ENCODE measurements at regions not wholly inside any gene's neighbourhood (a gene's known extent, or its start where the extent isn't known, plus 50 kb on each side); places are given as distances from the start of the nearest gene placed in this dataset.

DNA sequence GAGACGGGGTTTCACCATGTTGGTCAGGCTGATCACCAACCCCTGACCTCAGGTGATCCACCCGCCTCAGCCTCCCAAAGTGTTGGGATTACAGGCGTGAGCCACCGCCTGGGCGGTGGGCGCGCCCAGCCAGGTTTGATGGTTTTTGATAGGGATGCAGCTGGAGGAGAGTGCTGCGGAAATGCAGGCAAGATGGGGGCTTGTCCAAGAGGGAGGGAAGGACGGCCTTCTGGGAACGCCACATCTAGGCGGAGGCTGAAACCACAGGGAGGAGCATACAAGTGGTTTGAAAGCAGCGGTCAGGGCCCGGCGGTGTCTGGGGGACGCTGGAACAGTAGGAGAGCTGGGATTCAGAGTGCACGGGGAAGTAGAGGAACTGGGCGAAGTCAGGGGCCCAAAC, 134.6 kb downstream of the VRK1 start:
- no peak for DNase-seq

DNA sequence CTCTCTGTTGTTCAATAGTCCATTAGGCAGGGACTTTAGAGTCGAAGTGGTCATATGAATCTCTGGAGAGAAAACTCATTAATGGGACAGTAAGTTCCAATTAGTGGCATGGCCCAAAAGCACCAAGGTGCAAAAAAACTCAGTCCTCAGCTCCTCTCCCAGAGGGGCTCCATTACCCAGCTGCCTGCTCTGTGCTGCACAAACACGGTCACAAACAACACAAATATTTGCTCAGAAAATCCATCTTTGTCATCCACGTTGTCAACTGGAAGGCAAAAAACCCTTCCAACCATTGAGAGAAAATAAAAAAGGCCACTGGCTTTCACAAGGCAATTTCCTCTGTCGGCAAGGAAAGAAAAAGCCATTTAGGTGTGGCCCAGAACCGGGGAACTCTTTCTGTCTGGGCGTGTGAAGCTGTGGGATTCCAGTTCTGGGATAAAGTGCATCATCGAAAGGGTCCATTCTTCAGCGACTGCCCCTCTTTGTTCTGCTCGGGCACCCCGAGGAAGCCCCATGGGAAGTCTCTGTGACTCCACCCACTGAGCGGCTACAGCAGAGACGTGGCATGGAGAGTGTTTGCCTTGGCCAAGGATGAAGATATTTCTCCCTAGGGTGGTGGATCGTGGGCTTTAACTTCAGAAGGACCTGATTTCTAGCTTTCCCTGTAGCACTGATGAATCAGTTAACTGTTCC, 137.6 kb downstream of the VRK1 start:
- no peak for DNase-seq

DNA sequence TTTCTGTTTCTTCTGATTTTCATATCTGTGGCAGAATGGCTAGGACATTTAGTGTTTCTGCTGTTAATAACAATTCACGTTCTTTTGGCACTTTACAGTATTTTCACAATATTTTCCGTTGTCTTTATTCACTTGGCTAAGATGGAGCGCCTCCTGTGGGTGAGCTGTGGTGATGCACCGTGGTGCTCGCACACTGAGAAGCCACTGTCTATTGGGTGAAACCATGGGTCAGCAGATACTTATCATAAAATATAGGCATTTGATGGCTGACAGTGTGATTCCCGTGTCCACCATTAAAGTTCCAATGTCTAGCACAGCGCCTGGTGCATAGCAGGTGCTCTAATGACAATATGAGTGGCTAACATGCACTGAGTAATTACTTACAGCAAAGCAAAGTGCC, 141.8 kb downstream of the VRK1 start:
- DNase-seq: no peak

DNA sequence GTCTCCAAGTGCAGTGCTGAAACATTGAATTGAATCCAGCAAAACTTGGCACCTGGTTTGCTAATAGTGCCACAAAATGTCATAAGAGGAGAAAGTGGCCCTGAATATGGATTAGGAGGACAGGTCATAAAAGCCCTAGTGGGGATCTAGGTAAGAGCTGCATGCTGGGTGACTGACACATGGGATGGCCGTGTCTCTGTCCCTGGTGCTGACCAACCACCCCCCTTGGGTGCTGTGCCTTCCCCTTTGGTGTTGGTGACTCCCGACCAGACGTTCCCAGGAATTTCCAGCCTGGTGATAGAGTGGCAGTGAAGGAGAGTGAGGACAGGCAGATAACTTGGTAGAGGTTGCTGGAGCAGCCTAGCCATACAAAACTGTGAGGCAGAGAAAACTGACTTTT, 142.8 kb downstream of the VRK1 start:
- DNase-seq: no peak

DNA sequence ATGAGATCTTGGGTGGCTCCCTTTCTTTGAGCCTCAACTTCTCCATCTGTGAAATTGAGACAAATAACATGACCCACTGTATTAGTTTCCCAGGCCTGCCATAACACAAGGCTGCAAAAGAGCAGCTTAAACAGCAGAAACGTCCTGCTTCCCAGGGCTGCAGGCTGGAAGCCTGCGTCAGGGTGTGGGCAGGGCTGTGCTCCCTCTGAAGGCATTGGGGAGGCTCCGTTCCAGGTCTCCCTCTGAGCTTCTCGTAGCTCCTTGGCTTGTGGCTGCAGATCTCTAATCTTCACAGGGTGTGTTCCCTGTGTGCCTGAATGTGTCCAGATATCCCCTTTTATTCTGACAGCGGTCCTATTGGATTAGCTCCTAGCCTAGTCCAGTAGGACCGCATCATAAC, 147.1 kb downstream of the VRK1 start:
- DNase-seq: no peak

DNA sequence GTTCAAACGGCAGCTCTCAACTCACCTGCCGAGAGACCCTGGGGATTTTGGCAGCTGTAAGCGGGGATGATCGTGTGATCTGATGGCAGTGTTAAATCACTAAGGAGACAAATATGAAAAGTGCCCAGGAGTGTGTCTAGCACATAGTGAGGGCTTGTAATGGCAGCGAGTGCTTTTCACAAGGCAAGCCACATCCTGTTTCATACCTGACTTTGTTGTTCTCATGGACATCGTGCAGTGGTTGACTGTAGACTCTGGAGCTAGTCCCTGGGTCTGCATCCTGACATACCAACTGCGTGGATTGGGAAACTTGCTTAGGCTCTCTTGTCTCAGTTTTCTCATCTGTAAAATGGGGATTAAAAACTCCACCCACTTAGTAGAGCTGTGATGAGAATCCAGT, 148.5 kb downstream of the VRK1 start:
- DNase-seq: no peak

DNA sequence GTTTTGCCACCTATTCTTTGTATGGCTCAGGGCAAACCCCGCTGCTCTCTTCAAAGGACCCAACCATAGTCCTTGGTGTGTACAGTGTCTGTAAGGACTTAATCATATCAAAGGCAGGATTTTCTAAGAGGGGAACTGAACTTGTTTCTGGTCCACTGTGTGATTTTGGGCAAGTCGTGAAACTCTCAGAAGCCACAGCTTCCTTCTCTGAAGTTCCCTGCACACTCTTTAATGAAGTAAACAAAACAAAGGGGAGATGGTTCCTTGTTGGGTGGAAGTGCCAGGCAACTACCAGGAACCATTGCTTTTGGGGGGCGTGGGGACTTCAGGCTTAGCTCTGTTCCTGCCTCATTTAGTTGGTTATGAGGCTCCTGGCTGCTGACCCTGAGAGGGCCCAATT, 152.4 kb downstream of the VRK1 start:
- peak in 1 of 56 donors; percentile 28 for DNase-seq

DNA sequence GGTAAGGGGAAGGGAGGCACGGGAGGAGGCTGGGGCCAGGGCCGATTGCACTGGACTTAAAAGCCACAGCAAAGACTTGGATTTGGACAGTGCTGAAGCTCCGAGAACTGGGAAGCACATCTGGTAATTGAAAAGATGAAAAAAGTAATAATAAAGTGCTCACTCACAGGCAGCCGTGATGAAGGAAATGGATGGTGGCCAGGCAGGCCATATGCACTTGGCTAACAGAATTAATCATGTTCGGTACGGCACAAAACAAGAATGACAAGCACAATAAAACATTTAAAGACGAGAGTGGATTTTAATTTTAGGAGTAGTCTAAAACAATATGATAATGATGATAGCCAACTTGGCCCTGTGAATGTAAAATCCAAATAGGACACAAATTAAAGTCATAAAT, 154.3 kb downstream of the VRK1 start:
- DNase-seq: no peak

DNA sequence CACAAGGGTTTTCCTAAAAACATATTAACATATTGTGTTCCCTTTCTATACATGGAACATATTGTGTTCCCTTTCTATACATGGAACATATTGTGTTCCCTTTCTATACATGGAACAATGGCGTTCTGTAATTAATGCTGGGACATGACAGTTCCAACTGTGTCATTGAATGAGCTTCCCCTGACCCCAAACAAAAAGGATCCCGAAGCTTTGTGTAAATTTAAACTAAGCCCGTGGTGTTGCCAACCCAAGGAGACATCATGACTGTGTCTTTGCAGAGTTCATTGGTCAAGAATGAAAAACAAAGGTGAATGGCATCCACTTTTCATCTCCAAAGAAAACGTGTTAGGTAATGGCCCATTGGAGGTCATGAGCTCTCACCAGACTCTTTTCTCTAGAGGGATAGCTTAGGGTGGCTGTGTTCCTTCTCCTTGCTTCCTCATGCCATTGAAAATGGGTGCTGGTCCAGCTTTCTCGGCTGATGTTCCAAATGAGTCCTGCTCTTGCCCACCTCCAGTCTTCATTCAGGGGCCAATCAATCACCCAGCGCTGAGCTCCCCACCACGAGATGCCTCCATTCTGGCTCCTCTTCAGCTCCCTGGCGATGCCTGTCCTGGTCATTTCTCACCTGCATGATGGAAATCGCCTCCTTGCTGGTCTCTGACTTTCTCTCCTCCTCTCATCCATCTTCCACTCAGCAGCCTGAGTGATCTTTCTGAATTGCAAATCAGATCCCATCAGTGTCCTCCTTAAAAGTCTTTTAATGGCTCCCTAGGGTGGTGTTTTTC, 156.1 kb downstream of the VRK1 start:
- DNase-seq: no peak

DNA sequence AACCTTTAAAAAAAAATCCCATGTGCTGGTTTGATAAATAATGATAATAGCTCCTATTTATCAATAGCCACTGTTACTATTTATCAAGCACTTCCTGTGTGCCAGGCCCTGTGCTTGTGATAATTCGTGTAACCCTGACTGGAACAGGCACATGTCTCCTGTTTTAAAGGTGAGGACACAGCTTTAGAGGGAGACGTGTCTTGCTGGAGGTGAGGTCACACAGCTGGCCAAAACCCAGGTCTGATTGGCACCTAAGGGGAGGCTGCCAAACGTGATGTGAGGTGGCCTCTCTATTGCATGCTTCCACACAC, 156.6 kb downstream of the VRK1 start:
- no peak for DNase-seq

DNA sequence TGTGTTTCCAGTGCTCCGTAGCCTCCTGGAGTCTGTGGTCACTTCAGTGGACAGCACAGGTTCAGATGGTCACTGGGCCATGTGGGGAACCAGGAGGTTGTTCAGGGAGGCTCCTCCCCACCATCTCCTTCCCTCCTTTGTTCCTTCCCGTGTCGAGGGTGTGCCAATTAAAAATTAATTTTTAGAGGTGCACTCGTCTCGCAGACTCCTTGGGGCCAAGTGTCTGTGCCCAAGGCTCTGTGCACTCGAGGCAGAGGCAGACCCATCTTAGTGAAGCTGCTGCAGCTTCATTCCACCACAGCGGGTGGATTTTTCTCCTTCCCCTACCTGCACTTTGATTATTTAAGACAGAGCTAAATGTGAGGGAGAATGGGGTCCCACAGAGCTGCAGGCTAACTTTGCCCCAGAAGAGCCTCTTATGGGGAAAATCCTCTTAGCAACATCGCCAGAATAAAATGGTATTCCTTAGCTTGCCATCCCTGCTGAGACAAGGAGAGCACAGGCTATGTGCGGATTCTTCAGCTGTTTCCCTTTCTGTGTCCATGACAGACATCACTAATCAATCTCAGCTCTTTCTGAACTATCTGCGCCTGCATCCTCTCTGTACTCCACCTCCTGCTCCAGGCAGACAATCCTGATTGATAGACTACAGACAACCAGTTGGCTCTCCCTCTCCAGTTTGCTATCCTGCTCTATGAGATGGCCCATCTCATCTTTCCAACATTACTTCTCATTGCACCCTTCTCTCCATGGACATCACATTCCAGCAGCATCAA, 159.5 kb downstream of the VRK1 start:
- DNase-seq: no peak

DNA sequence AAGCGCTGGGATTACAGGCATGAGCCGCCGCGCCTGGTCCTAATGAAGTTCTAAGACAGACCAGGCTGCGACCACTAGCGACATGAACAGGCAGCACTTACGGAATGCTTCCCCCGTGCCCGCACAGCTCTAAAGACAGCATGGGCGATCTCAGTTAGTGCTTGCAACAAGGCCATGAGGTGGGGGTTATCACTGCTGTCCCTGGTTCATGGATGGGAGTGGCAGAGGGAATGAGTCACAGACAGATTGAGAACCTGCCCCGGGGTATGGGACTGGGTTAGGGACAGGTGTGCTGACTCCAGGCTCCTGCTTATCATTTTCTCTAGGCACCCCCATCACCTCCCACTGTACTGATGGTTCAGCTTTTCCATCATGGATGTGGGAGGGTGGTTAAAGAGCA, 160.9 kb downstream of the VRK1 start:
- no peak for DNase-seq

DNA sequence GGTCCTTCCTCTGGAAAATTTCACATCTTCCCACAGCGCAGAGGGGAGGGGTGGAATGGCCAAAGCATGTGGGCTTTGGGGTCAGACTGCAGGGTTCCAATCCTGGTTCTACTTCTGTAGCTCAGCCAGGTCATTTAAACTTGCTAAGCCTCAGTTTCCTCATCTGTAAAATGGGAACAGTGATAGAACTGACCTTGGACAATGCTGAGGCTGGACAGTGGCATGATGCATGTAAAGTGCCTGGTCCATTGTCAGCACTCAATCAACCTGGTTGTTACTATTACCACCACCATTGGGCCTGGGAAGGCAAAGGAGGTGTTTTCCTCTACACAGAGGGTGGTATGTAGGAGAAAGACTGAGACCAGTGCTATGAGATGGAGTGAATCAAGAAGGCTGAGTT, 162.8 kb downstream of the VRK1 start:
- no peak for DNase-seq

DNA sequence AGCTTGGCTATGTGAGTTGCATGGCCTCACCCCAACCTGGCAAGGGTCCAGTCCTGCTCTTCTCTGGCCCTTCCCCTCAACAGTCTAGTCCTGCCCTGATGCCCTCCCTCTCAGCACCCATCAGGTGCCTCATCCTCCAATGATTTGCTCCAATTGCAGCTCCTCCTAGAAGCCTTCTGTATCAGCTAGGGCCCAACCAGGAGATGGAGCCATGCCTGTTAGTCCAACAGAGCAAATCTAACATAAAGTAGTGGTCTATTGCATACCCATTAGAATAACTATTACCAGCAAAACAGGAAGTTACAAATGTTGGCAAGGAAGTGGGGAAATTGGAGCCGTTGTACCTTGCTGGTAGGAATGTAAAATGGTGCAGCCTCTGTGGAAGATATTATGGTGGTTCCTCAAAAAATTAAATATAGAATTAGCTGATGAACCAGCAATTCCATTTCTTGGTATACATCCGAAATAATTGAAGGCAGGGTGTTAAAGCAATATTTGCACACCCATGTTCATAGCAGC, 163.5 kb downstream of the VRK1 start:
- no peak for DNase-seq

DNA sequence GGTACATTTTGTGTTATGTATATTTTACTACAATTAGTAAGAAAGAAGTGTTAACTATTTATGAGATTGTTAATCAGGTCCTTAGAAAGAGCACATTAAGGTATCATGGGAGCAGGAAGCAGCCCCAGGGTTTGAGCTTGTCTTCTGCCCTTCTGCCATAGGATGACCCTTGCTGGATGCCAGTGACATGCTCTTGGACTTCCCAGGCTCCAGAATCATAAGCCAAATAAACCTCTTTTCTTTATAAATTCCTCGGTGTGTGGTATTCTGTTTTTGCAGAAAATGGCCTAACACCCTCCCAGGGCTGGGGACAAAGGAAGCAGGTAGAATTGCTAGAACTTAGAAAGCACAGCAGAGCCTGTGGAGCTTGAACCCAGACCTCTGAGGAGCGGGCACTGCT, 164.7 kb downstream of the VRK1 start:
- DNase-seq: no peak

DNA sequence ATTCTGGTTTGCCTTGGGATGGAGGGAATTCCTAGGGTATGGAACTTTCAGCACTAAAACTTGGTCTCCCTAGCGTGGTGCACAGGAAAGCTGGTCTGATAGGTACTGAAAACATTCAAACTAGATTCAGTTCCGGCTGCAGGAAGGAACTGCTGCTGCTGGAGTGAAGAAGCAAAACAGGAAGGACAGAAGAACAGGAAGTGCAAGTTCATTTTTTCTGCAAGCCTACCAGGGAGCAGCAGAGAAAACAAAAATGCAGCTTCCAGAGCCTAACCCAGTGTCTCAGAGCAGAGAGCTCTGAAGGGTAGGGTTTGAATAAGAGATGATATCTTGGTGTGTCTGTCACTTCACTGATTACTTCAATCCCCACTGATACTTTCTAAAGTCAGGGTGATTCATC, 165.2 kb downstream of the VRK1 start:
- no peak for DNase-seq

DNA sequence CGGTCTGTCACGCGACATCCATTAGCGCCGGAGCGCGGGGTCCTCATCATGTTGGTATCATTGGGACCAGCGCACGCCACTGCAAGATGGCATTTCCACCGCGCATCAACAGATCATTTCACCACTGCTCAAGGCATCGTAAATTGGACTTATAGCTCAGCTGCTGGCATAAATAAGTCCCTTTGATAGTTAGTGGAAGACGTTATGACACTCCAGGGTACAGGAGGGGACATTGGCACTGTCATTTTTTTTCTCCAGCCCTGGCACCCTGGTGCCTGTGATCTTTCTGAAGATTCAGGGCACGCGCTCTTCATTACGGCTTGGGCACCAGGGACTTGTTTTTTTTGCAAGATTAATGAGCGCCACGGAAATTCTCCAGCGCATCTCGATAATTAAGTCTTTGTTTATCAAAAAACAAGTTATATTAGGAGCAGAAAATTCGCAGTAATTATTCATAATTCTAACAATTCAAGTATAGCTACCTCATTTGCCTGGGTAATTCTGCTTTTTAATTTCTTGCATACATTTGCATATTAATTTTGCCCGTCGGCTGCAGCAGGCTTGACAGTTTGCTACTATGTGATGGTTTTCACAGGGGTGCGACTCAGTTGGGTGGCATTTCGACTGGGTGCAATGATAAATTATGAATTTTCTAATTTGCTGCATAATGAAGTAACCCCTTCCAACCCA, 167.7 kb downstream of the VRK1 start:
- no peak for DNase-seq

DNA sequence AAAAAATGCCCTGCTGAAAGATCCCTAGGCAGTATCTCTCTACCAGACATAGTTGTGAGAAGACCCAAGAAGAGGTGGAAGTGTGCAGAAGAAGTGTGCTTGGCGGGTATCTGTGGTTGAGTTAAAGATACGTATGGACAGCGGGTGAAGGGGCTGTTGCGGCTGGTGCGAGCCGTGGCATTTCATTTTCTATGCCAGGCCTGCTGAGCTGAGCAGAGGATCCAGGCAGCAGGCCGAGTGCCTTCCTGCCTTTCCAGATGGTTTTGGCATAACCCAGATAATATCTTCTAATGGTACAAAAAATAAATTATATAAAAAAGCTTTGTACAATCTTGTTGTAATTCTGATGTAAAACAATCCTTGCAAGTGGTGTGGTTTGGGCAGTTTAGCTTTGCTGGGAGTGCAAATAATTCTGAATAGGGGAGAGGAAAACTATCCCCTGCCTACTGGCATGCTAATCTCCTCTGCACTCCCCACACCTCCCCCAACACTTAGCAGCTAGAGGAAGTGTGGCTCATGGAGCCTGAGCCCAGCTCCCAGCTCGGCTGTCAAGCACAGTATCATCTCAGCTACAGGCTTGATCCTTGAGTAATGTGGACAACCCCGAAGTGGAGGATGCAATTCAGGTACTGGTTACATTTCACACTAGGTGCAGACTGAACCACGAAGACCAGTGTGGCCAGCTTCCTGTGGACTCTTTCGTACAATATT, 168.9 kb downstream of the VRK1 start:
- no peak for DNase-seq

DNA sequence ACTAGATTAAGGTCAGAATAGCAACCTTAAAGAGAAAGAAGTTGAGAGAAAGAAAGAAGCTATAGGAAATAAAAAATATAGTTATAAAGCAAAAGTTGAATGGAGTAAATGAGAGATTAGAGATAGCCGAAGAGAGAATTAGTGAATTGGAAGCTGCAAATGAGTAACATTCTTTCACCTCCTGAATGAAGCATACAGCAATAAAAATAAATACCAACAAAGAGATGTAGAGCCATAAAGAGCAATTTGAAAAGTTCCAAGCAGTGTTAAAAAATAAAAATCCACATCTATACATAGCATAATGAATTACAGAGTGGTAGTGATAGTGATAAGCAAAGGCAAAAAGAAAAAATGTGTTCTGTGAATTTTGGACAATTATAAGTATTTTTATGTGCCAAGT, 177.9 kb downstream of the VRK1 start:
- DNase-seq: no peak

DNA sequence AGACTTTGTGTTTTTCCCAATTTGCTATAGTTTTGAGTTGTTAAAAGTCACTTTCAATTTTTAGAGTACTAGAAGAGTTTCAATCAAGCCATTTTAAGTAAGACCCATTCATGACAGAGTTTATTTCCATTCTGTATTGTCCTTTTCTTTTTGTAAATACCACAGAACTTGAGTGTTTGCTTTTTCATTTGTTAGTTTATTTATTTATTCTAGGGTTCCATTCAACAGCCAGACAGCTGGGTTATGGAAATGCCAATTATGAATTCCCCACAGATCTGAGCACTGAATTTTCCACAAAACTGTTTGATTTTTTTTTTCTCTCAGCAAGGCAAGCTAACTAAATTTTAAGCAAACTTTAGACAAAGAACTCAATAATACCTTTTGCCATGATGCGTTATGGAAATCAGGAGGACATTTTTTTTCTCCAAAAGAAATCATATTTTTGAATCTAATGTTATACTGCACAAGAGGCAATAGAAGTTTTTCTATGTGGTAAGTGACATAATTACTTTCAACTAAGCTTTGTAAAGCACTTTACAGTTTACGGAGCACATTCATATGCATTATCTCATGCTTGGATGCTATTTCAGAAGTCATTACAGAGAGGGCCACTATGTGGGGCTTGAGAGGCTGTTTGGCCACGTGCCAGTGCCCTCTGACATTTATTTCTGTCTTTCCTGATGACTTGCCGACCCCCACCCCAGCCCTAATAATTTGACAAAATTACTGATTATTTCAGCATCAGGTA, 181.5 kb downstream of the VRK1 start:
- DNase-seq: no peak

Data from nucleus accumbens (tissue), 56 donors.